GM23338 (cell line): ENCODE measurements at regions not wholly inside any gene's neighbourhood (a gene's known extent, or its start where the extent isn't known, plus 50 kb on each side); places are given as distances from the start of the nearest gene placed in this dataset.

ENCODE experiments used
- ATAC-seq: fragments of 200-7000 bp; cut with Tn5 transposase; 3 replicates; pipeline ENCODE4 v1.9.1; 2020
- DNase-seq: peaks from one replicate; pipeline ENCODE4 v3.0.0-alpha.2; 2015; ENCODE audit warnings: low spot score
- H2AFZ ChIP-seq: fragments of 200-600 bp; sonication (generic); 2 replicates; pipeline ENCODE4 v1.8.0; 2016; ENCODE audit warnings: antibody characterized with exemption, mild to moderate bottlenecking, moderate library complexity
- H3F3A ChIP-seq: fragments of 200-600 bp; sonication (generic); replicated peaks from 2 replicates; pipeline ENCODE4 v1.8.0; 2017; ENCODE audit warnings: antibody characterized with exemption, mixed run types, low read depth
- H3K27ac ChIP-seq: fragments of 200-600 bp; sonication (generic); 2 replicates; pipeline ENCODE4 v1.6.1; 2016; ENCODE audit warnings: low read depth
- H3K27me3 ChIP-seq: fragments of 200-600 bp; sonication (generic); 2 replicates; pipeline ENCODE4 v1.8.0; 2016; ENCODE audit warnings: mild to moderate bottlenecking, mixed run types, moderate library complexity; ENCODE audit not compliant: insufficient read depth
- H3K36me3 ChIP-seq: fragments of 200-600 bp; sonication (generic); 2 replicates; pipeline ENCODE4 v1.8.0; 2016; ENCODE audit warnings: mild to moderate bottlenecking; ENCODE audit not compliant: insufficient read depth
- H3K4me1 ChIP-seq: fragments of 200-600 bp; sonication (generic); 2 replicates; pipeline ENCODE4 v1.8.0; 2016; ENCODE audit warnings: mild to moderate bottlenecking, moderate library complexity; ENCODE audit not compliant: insufficient read depth
- H3K4me2 ChIP-seq: fragments of 200-600 bp; sonication (generic); 2 replicates; pipeline ENCODE4 v1.7.1; 2017; ENCODE audit warnings: mixed run types
- H3K4me3 ChIP-seq: fragments of 200-600 bp; sonication (generic); 2 replicates; pipeline ENCODE4 v1.6.1; 2016; ENCODE audit warnings: mixed run types
- H3K79me2 ChIP-seq: fragments of 200-600 bp; sonication (generic); replicated peaks from 2 replicates; pipeline ENCODE4 v1.8.0; 2017; ENCODE audit warnings: mild to moderate bottlenecking; ENCODE audit not compliant: insufficient read depth
- H3K9me2 ChIP-seq: fragments of 200-600 bp; sonication (generic); 2 replicates; pipeline ENCODE4 v1.8.0; 2017; ENCODE audit not compliant: insufficient read depth
- H4K20me1 ChIP-seq: fragments of 200-600 bp; sonication (generic); replicated peaks from 2 replicates; pipeline ENCODE4 v1.8.0; 2017; ENCODE audit warnings: mild to moderate bottlenecking; ENCODE audit not compliant: insufficient read depth
- H3K27ac Mint-ChIP-seq: 2 replicates; pipeline ENCODE4 v1.8.0; 2020; ENCODE audit warnings: inconsistent platforms, mild to moderate bottlenecking, moderate library complexity, mixed read lengths
- H3K27me3 Mint-ChIP-seq: 3 replicates; pipeline ENCODE4 v1.8.0; 2022; ENCODE audit warnings: low read depth, mild to moderate bottlenecking, moderate library complexity, mixed read lengths, inconsistent platforms; ENCODE audit not compliant: insufficient read depth, poor library complexity
- H3K36me3 Mint-ChIP-seq: 3 replicates; pipeline ENCODE4 v1.8.0; 2021; ENCODE audit warnings: low read depth, mild to moderate bottlenecking, inconsistent platforms, moderate library complexity, mixed read lengths
- H3K4me1 Mint-ChIP-seq: 3 replicates; pipeline ENCODE4 v1.8.0; 2020; ENCODE audit warnings: mild to moderate bottlenecking, inconsistent platforms, mixed read lengths
- H3K4me3 Mint-ChIP-seq: 3 replicates; pipeline ENCODE4 v1.8.0; 2021; ENCODE audit warnings: moderate library complexity, mild to moderate bottlenecking, inconsistent platforms, mixed read lengths
- H3K9me3 Mint-ChIP-seq: 3 replicates; pipeline ENCODE4 v1.8.0; 2020; ENCODE audit warnings: moderate library complexity, mild to moderate bottlenecking, inconsistent platforms, mixed read lengths
- CREB1 ChIP-seq: fragments of 250-450 bp; sonication (Bioruptor Pico); IDR thresholded peaks from 2 replicates; pipeline ENCODE4 v1.5.0; 2020; ENCODE audit warnings: low read depth, mild to moderate bottlenecking, moderate library complexity
- EZH2 ChIP-seq: fragments of 200-600 bp; sonication (generic); IDR thresholded peaks from one replicate; pipeline ENCODE4 v1.8.0; 2017; ENCODE audit warnings: antibody characterized with exemption, mild to moderate bottlenecking, low read depth; ENCODE audit not compliant: unreplicated experiment
- EZH2phosphoT487 ChIP-seq: fragments of 200-600 bp; sonication (generic); IDR thresholded peaks from one replicate; pipeline ENCODE4 v1.8.1; 2018; ENCODE audit warnings: antibody characterized with exemption; ENCODE audit not compliant: unreplicated experiment
- JUNB ChIP-seq: IDR thresholded peaks from one replicate; pipeline ENCODE4 v1.6.1; 2016; ENCODE audit warnings: antibody characterized with exemption; ENCODE audit not compliant: unreplicated experiment
- NANOG ChIP-seq: IDR thresholded peaks from 2 replicates; pipeline ENCODE4 v1.6.1; 2016; ENCODE audit warnings: antibody characterized with exemption, borderline replicate concordance
- POLR2AphosphoS5 ChIP-seq: IDR thresholded peaks from 2 replicates; pipeline ENCODE4 v1.6.1; 2016; ENCODE audit warnings: antibody characterized with exemption, low read depth
- STAT1 ChIP-seq: IDR thresholded peaks from one replicate; pipeline ENCODE4 v1.6.1; 2016; ENCODE audit warnings: antibody characterized with exemption; ENCODE audit not compliant: unreplicated experiment
- ZNF114 ChIP-seq: fragments of 250-450 bp; sonication (Bioruptor Pico); IDR thresholded peaks from 2 replicates; pipeline ENCODE4 v1.5.0; 2020; ENCODE audit warnings: mild to moderate bottlenecking, moderate library complexity
- ZNF331 ChIP-seq: fragments of 250-450 bp; sonication (Bioruptor Pico); IDR thresholded peaks from 2 replicates; pipeline ENCODE4 v1.5.0; 2020; ENCODE audit warnings: low read depth, mild to moderate bottlenecking, moderate library complexity
- TF ChIP-seq, protein P1 (sequence below): fragments of 250-450 bp; sonication (Bioruptor Pico); IDR thresholded peaks from 2 replicates; pipeline ENCODE4 v1.5.0; 2020; ENCODE audit warnings: mild to moderate bottlenecking, moderate library complexity
- TF ChIP-seq, protein P2 (sequence below): IDR thresholded peaks from one replicate; pipeline ENCODE4 v1.6.1; 2018; ENCODE audit warnings: antibody characterized with exemption; ENCODE audit not compliant: unreplicated experiment
- TF ChIP-seq, protein P3 (sequence below), 2 experiments: fragments of 200-600 bp in 1 of 2; sonication (generic) in 1 of 2; conservative IDR thresholded peaks; 2 replicates each; pipeline versions ENCODE4 v1.5.1 to v1.6.1; 2016 to 2017; ENCODE audit warnings: antibody characterized with exemption in 2 of 2, low read depth in 2 of 2, mild to moderate bottlenecking in 2 of 2, moderate library complexity in 1 of 2

DNA sequence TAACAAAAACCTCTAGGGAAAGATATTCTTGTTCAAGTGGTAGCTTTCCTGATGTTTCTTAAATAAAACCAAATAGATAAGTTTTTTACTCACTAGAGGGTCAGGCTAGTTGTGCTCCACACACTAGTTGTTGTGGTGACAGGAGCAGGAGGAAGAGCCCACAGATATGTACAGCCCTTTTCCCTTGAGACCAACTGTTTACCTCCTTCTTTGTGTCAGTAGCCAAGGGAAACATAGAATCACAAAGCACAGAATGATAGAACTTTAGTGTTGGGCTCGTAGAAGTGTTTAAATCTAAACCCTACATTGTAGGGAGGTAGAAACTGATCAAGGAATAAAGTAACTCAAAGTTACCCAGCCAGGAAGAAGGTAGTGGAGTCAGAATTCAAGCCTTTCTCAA lies 309.0 kb downstream of the CTH start (continued):
- TF ChIP-seq, protein P1, sequence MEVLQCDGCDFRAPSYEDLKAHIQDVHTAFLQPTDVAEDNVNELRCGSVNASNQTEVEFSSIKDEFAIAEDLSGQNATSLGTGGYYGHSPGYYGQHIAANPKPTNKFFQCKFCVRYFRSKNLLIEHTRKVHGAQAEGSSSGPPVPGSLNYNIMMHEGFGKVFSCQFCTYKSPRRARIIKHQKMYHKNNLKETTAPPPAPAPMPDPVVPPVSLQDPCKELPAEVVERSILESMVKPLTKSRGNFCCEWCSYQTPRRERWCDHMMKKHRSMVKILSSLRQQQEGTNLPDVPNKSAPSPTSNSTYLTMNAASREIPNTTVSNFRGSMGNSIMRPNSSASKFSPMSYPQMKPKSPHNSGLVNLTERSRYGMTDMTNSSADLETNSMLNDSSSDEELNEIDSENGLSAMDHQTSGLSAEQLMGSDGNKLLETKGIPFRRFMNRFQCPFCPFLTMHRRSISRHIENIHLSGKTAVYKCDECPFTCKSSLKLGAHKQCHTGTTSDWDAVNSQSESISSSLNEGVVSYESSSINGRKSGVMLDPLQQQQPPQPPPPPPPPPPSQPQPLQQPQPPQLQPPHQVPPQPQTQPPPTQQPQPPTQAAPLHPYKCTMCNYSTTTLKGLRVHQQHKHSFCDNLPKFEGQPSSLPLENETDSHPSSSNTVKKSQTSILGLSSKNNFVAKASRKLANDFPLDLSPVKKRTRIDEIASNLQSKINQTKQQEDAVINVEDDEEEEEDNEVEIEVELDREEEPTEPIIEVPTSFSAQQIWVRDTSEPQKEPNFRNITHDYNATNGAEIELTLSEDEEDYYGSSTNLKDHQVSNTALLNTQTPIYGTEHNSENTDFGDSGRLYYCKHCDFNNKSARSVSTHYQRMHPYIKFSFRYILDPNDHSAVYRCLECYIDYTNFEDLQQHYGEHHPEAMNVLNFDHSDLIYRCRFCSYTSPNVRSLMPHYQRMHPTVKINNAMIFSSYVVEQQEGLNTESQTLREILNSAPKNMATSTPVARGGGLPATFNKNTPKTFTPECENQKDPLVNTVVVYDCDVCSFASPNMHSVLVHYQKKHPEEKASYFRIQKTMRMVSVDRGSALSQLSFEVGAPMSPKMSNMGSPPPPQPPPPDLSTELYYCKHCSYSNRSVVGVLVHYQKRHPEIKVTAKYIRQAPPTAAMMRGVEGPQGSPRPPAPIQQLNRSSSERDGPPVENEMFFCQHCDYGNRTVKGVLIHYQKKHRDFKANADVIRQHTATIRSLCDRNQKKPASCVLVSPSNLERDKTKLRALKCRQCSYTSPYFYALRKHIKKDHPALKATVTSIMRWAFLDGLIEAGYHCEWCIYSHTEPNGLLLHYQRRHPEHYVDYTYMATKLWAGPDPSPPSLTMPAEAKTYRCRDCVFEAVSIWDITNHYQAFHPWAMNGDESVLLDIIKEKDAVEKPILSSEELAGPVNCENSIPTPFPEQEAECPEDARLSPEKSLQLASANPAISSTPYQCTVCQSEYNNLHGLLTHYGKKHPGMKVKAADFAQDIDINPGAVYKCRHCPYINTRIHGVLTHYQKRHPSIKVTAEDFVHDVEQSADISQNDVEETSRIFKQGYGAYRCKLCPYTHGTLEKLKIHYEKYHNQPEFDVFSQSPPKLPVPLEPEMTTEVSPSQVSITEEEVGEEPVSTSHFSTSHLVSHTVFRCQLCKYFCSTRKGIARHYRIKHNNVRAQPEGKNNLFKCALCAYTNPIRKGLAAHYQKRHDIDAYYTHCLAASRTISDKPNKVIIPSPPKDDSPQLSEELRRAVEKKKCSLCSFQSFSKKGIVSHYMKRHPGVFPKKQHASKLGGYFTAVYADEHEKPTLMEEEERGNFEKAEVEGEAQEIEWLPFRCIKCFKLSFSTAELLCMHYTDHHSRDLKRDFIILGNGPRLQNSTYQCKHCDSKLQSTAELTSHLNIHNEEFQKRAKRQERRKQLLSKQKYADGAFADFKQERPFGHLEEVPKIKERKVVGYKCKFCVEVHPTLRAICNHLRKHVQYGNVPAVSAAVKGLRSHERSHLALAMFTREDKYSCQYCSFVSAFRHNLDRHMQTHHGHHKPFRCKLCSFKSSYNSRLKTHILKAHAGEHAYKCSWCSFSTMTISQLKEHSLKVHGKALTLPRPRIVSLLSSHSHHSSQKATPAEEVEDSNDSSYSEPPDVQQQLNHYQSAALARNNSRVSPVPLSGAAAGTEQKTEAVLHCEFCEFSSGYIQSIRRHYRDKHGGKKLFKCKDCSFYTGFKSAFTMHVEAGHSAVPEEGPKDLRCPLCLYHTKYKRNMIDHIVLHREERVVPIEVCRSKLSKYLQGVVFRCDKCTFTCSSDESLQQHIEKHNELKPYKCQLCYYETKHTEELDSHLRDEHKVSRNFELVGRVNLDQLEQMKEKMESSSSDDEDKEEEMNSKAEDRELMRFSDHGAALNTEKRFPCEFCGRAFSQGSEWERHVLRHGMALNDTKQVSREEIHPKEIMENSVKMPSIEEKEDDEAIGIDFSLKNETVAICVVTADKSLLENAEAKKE, result no peak

DNA sequence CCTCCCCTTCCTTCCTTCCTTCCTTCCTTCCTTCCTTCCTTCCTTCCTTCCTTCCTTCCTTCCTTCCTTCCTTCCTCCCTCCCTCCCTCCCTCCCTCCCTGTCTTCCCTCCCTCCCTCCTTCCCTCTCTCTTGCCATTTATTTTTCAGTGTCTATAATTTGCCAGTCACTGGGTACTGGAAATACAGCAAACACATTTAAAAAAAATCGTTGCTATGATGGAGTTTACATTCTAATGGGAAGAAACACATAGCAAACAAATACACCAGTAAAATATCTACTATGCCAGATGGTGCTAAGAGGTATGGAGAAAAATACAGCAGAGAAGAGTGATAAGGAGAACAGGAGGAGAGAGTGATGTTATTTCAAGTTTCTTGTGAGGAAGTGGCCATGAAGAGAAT lies 309.5 kb downstream of the CTH start:
- Histone ChIP-seq H3K4me3 (no peak overlapping the region), H3K27ac (no peak overlapping the region), H3K9me2 (0 out of 2 replicates have a peak, but pooled peaks cover 4% of the 10 kb centered on the region), H2AFZ (no peak overlapping the region), H3K36me3 (no peaks in the 10 kb centered on the region), H3K4me2 (no peak overlapping the region), H4K20me1 (no peaks in the 10 kb centered on the region), H3K4me1 (0 out of 2 replicates have a peak, but pooled peaks cover 5% of the 10 kb centered on the region), H3F3A (no peaks in the 10 kb centered on the region), H3K79me2 (no peaks in the 10 kb centered on the region), H3K27me3 (no peaks in the 10 kb centered on the region)
- no peaks in the 10 kb centered on the region for H3K27me3 Mint-ChIP-seq
- no peak overlapping the region for H3K4me3 Mint-ChIP-seq
- DNase-seq (no peak), ATAC-seq (no peak)
- H3K4me1 Mint-ChIP-seq, result peaks cover 4% of the 10 kb centered on the region; the same call in 1 of the 3 replicates
- H3K27ac Mint-ChIP-seq, result no peak overlapping the region
- peaks cover 10% of the 10 kb centered on the region for H3K9me3 Mint-ChIP-seq
- H3K36me3 Mint-ChIP-seq, result peaks cover 6% of the 10 kb centered on the region
- TF ChIP-seq, protein P2, sequence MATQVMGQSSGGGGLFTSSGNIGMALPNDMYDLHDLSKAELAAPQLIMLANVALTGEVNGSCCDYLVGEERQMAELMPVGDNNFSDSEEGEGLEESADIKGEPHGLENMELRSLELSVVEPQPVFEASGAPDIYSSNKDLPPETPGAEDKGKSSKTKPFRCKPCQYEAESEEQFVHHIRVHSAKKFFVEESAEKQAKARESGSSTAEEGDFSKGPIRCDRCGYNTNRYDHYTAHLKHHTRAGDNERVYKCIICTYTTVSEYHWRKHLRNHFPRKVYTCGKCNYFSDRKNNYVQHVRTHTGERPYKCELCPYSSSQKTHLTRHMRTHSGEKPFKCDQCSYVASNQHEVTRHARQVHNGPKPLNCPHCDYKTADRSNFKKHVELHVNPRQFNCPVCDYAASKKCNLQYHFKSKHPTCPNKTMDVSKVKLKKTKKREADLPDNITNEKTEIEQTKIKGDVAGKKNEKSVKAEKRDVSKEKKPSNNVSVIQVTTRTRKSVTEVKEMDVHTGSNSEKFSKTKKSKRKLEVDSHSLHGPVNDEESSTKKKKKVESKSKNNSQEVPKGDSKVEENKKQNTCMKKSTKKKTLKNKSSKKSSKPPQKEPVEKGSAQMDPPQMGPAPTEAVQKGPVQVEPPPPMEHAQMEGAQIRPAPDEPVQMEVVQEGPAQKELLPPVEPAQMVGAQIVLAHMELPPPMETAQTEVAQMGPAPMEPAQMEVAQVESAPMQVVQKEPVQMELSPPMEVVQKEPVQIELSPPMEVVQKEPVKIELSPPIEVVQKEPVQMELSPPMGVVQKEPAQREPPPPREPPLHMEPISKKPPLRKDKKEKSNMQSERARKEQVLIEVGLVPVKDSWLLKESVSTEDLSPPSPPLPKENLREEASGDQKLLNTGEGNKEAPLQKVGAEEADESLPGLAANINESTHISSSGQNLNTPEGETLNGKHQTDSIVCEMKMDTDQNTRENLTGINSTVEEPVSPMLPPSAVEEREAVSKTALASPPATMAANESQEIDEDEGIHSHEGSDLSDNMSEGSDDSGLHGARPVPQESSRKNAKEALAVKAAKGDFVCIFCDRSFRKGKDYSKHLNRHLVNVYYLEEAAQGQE, result no peak
- TF ChIP-seq EZH2phosphoT487 (no peak), ZNF114 (CRISPR knock-in tag) (no peak), POLR2AphosphoS5 (no peak), EZH2 (no peak), CREB1 (CRISPR knock-in tag) (no peak), STAT1 (no peak), JUNB (no peak), ZNF331 (no peak), NANOG (no peak)
- TF ChIP-seq, protein P3, sequence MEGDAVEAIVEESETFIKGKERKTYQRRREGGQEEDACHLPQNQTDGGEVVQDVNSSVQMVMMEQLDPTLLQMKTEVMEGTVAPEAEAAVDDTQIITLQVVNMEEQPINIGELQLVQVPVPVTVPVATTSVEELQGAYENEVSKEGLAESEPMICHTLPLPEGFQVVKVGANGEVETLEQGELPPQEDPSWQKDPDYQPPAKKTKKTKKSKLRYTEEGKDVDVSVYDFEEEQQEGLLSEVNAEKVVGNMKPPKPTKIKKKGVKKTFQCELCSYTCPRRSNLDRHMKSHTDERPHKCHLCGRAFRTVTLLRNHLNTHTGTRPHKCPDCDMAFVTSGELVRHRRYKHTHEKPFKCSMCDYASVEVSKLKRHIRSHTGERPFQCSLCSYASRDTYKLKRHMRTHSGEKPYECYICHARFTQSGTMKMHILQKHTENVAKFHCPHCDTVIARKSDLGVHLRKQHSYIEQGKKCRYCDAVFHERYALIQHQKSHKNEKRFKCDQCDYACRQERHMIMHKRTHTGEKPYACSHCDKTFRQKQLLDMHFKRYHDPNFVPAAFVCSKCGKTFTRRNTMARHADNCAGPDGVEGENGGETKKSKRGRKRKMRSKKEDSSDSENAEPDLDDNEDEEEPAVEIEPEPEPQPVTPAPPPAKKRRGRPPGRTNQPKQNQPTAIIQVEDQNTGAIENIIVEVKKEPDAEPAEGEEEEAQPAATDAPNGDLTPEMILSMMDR (conservative IDR thresholded peaks at IDR 0.05; ENCODE audit: low read depth in 2 of 2), result no peak
